NCI-H2196 (cell line): ENCODE measurements at regions not wholly inside any gene's neighbourhood (a gene's known extent, or its start where the extent isn't known, plus 50 kb on each side); places are given as distances from the start of the nearest gene placed in this dataset.

Experiments used
- DNase-seq: peaks from one replicate; lab custom pipeline; 2025; ENCODE audit not compliant: unreplicated experiment; lab: John Stamatoyannopoulos, UW

- no peak for DNase-seq
These were observed 59.5 kb upstream of the DYNAP start for GRCh38 chr18:54531402-54532065.

GRCh38 chr18:54532222-54532621 lies 58.8 kb upstream of the DYNAP start:
- DNase-seq: no peak

GRCh38 chr18:54532962-54533361 lies 58.1 kb upstream of the DYNAP start:
- no peak for DNase-seq
